Vagina (tissue), 2 donors: ENCODE measurements at regions not wholly inside any gene's neighbourhood (a gene's known extent, or its start where the extent isn't known, plus 50 kb on each side); places are given as distances from the start of the nearest gene placed in this dataset. TPM values are rescaled to one million over a fixed set of nuclear protein-coding genes. Genes with fewer than 3 reads are reported as not detected.

Experiments
- DNase-seq, 2 donors: peaks; one replicate each; pipeline ENCODE4 v3.0.0-alpha.2; 2017; ENCODE audit errors: extremely low spot score in 2 of 2
- H3K27ac ChIP-seq: fragments of 200-600 bp; sonication (generic); one replicate; pipeline ENCODE4 v1.5.1; 2019
- H3K27me3 ChIP-seq: fragments of 200-600 bp; sonication (generic); one replicate; pipeline ENCODE4 v1.5.1; 2019
- H3K36me3 ChIP-seq, 2 donors: fragments of 200-600 bp; sonication (generic); one replicate each; pipeline ENCODE4 v1.5.1; 2017 to 2019
- H3K4me1 ChIP-seq: fragments of 200-600 bp; sonication (generic); one replicate; pipeline ENCODE4 v1.5.1; 2019
- H3K4me3 ChIP-seq, 2 donors: fragments of 200-600 bp; sonication (generic); 1 replicate in 1 of 2; 2 replicates in 1 of 2; pipeline ENCODE4 v1.5.1; 2016 to 2019
- H3K9me3 ChIP-seq: fragments of 200-600 bp; sonication (generic); one replicate; pipeline ENCODE4 v1.5.1; 2019
- CTCF ChIP-seq, 3 experiments: fragments of 450-650 bp in 2 of 3; fragments of 200-600 bp in 1 of 3; sonication (generic) in 1 of 3; IDR thresholded peaks; one replicate each; pipeline ENCODE4 v1.5.1; 2017 to 2019; ENCODE audit warnings: antibody characterized with exemption in 3 of 3, mild to moderate bottlenecking in 2 of 3, moderate library complexity in 2 of 3
- POLR2A ChIP-seq, 2 donors: fragments of 450-650 bp; IDR thresholded peaks; one replicate each; pipeline ENCODE4 v1.6.1; 2017; ENCODE audit warnings: antibody characterized with exemption in 2 of 2, mild to moderate bottlenecking in 2 of 2, moderate library complexity in 2 of 2
- POLR2AphosphoS5 ChIP-seq, 2 donors: sonication (generic); formaldehyde crosslinking; IDR thresholded peaks; one replicate each; pipeline ENCODE4 v1.9.0; 2017; ENCODE audit warnings: antibody characterized with exemption in 2 of 2, mild to moderate bottlenecking in 2 of 2, low read depth in 1 of 2; ENCODE audit not compliant: insufficient read depth in 1 of 2
- intact Hi-C: fragments of 100-400 bp; cut with DNase I; formaldehyde crosslinking; loops from one replicate; pipeline ENCODE4 v1.15.1; 2023
- small RNA-seq: library from RNA; depleted of rRNA; stranded (forward); fragments of <200 nt; gene quantifications from one replicate; pipeline ENCODE3, GENCODE V24; 2016

GRCh38 chr1:93022580-93022979 is 56.5 kb upstream of the MTF2 start:
- no peaks in the 10 kb centered on the region for H3K4me1 ChIP-seq
- H3K9me3 ChIP-seq = no peaks in the 10 kb centered on the region
- DNase-seq = no peak
- H3K4me3 ChIP-seq = no peak overlapping the region
- TF ChIP-seq POLR2AphosphoS5 (IDR thresholded peaks at IDR 0.05; ENCODE audit: insufficient read depth in 1 of 2, low read depth in 1 of 2) = no peak
- TF ChIP-seq POLR2A (IDR thresholded peaks at IDR 0.05) = no peak
- TF ChIP-seq CTCF (IDR thresholded peaks at IDR 0.05) = no peak
- no peaks in the 10 kb centered on the region for H3K27me3 ChIP-seq
- H3K27ac ChIP-seq = no peak overlapping the region
- H3K36me3 ChIP-seq = no peaks in the 10 kb centered on the region
- intact Hi-C loops = no loop called here

DNA sequence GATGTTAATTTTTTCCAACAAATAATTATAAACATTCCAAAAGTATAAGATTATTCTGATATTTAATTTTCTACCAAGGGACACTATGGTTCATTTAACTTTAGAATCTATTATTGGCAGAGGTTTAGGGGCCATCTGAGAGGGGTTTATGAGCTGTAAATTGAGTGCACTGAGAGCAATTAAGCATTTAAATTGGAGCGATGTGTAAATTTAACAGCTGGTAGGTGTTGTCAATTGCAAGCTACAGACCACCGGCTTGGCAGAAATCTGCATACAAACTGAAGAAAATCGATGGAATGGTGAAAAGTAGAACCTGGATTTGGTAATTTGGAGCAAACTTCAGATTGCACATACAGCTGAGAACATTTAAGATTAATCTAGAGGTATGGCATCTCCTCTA is 55.8 kb upstream of the MTF2 start:
- Histone ChIP-seq H3K36me3 (no peaks in the 10 kb centered on the region), H3K27ac (no peak overlapping the region), H3K27me3 (no peaks in the 10 kb centered on the region), H3K4me1 (no peaks in the 10 kb centered on the region), H3K9me3 (no peaks in the 10 kb centered on the region), H3K4me3 (no peak overlapping the region)
- intact Hi-C loops = no loop called here
- TF ChIP-seq POLR2AphosphoS5 (IDR thresholded peaks at IDR 0.05; ENCODE audit: insufficient read depth in 1 of 2, low read depth in 1 of 2) (no peak), CTCF (IDR thresholded peaks at IDR 0.05) (no peak), POLR2A (IDR thresholded peaks at IDR 0.05) (no peak)
- no peak for DNase-seq

DNA sequence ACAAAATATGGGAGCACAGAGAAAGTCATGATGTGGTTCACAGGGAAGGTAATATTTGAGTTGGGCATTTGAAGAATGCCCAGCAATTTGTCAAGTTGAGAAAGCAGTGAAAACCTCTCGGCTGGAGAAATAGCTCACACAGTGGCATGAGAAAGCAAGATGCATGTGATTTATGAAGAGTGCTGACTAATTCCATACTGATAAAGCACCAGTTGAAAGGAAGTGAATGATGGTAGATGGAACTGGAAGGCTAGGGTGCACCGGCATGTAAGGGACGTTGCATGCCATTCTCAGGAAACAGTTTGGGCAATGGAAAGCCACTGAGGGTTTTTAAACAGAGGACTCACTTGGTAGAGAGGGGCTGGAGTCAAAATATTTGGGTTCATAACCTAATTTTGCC is 53.5 kb upstream of the MTF2 start:
- H3K9me3 ChIP-seq = no peaks in the 10 kb centered on the region
- intact Hi-C loops = no loop called here
- no peaks in the 10 kb centered on the region for H3K27me3 ChIP-seq
- DNase-seq = no peak
- TF ChIP-seq POLR2AphosphoS5 (IDR thresholded peaks at IDR 0.05; ENCODE audit: insufficient read depth in 1 of 2, low read depth in 1 of 2) = no peak
- TF ChIP-seq POLR2A (IDR thresholded peaks at IDR 0.05) = no peak
- TF ChIP-seq CTCF (IDR thresholded peaks at IDR 0.05) = no peak
- H3K4me3 ChIP-seq = no peak overlapping the region
- H3K4me1 ChIP-seq = no peaks in the 10 kb centered on the region
- H3K27ac ChIP-seq = no peak overlapping the region
- H3K36me3 ChIP-seq = no peaks in the 10 kb centered on the region

GRCh38 chr1:93028542-93028941 is 50.5 kb upstream of the MTF2 start:
- Histone ChIP-seq H3K27ac (no peak overlapping the region), H3K36me3 (no peaks in the 10 kb centered on the region), H3K27me3 (no peaks in the 10 kb centered on the region), H3K9me3 (no peaks in the 10 kb centered on the region), H3K4me1 (no peaks in the 10 kb centered on the region), H3K4me3 (no peak overlapping the region)
- DNase-seq = no peak
- intact Hi-C loops = no loop called here
- TF ChIP-seq POLR2AphosphoS5 (IDR thresholded peaks at IDR 0.05; ENCODE audit: insufficient read depth in 1 of 2, low read depth in 1 of 2) = no peak
- no peak for TF ChIP-seq CTCF (IDR thresholded peaks at IDR 0.05)
- no peak for TF ChIP-seq POLR2A (IDR thresholded peaks at IDR 0.05)

Small RNAs in the stretch of these regions (small RNA-seq; reads per million reads assigned to genes)
- not detected for gene RF00019
- gene RN7SKP123 = not detected
